Breast epithelium (tissue), 3 donors: ENCODE measurements at regions not wholly inside any gene's neighbourhood (a gene's known extent, or its start where the extent isn't known, plus 50 kb on each side); places are given as distances from the start of the nearest gene placed in this dataset.

ENCODE experiments used
- POLR2A ChIP-seq: fragments of 450-650 bp; IDR thresholded peaks from one replicate; pipeline ENCODE4 v1.6.1; 2016; ENCODE audit warnings: antibody characterized with exemption, mild to moderate bottlenecking, moderate library complexity
- TF ChIP-seq, protein P1 (sequence below), 3 donors: fragments of 450-650 bp; IDR thresholded peaks; one replicate each; pipeline ENCODE4 v1.5.1; 2016 to 2017; ENCODE audit warnings: antibody characterized with exemption in 3 of 3, mild to moderate bottlenecking in 3 of 3, moderate library complexity in 3 of 3

DNA sequence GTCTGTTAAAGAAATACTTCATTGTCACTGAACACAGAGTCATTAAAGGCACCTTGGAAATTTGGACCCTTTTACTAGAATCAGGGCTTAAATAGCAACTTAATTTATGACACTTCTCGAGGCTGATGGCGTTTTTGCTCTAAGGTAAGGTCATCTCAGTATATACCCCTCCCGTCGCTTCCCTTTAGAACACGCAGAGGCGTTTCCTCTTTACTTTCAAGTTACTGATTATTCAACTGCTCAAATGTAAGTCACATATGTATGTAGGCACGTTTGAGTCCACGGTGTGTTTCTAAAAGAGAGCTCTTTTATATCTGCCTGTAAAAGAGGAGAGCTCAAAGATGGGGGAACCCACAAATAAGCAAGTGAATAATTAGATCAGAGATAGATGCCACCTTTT is 181.5 kb downstream of the TSHZ3 start:
- TF ChIP-seq, protein P1, sequence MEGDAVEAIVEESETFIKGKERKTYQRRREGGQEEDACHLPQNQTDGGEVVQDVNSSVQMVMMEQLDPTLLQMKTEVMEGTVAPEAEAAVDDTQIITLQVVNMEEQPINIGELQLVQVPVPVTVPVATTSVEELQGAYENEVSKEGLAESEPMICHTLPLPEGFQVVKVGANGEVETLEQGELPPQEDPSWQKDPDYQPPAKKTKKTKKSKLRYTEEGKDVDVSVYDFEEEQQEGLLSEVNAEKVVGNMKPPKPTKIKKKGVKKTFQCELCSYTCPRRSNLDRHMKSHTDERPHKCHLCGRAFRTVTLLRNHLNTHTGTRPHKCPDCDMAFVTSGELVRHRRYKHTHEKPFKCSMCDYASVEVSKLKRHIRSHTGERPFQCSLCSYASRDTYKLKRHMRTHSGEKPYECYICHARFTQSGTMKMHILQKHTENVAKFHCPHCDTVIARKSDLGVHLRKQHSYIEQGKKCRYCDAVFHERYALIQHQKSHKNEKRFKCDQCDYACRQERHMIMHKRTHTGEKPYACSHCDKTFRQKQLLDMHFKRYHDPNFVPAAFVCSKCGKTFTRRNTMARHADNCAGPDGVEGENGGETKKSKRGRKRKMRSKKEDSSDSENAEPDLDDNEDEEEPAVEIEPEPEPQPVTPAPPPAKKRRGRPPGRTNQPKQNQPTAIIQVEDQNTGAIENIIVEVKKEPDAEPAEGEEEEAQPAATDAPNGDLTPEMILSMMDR (IDR thresholded peaks at IDR 0.05), result no peak
- no peak for TF ChIP-seq POLR2A
